Memory B cell (primary cell): ENCODE measurements at regions not wholly inside any gene's neighbourhood (a gene's known extent, or its start where the extent isn't known, plus 50 kb on each side); places are given as distances from the start of the nearest gene placed in this dataset.

Source experiments
- ATAC-seq: fragments of 150-1000 bp; cut with Tn5 transposase; 2 replicates; pipeline ENCODE4 v1.10.0; 2021; ENCODE audit warnings: low read depth, mild to moderate bottlenecking, moderate library complexity
- DNase-seq, 2 donors: peaks; one replicate each; pipeline ENCODE4 v3.0.0; 2022; ENCODE audit warnings: low spot score in 2 of 2
- H3K27ac Mint-ChIP-seq: one replicate; pipeline ENCODE4 v1.8.0; 2022; ENCODE audit warnings: mild to moderate bottlenecking, moderate library complexity, mixed read lengths
- H3K27me3 Mint-ChIP-seq: one replicate; pipeline ENCODE4 v1.8.0; 2022; ENCODE audit warnings: mixed read lengths
- H3K36me3 Mint-ChIP-seq: one replicate; pipeline ENCODE4 v1.8.0; 2022; ENCODE audit warnings: mild to moderate bottlenecking, mixed read lengths
- H3K4me1 Mint-ChIP-seq: one replicate; pipeline ENCODE4 v1.8.0; 2022; ENCODE audit warnings: mixed read lengths
- H3K4me3 Mint-ChIP-seq: one replicate; pipeline ENCODE4 v1.8.0; 2022; ENCODE audit warnings: mild to moderate bottlenecking, moderate library complexity, mixed read lengths
- H3K9me3 Mint-ChIP-seq: one replicate; pipeline ENCODE4 v1.8.0; 2022; ENCODE audit warnings: mixed read lengths

- no peaks in the 10 kb centered on the region for H3K27me3 Mint-ChIP-seq
- H3K9me3 Mint-ChIP-seq = peaks cover 1% of the 10 kb centered on the region
- H3K4me3 Mint-ChIP-seq = no peak overlapping the region
- H3K4me1 Mint-ChIP-seq = no peaks in the 10 kb centered on the region
- H3K36me3 Mint-ChIP-seq = no peaks in the 10 kb centered on the region
- no peak overlapping the region for H3K27ac Mint-ChIP-seq
- DNase-seq = no peak
- no peak for ATAC-seq
These were observed 233.2 kb upstream of the MBL2 start for GRCh38 chr10:53005612-53006345.

DNA sequence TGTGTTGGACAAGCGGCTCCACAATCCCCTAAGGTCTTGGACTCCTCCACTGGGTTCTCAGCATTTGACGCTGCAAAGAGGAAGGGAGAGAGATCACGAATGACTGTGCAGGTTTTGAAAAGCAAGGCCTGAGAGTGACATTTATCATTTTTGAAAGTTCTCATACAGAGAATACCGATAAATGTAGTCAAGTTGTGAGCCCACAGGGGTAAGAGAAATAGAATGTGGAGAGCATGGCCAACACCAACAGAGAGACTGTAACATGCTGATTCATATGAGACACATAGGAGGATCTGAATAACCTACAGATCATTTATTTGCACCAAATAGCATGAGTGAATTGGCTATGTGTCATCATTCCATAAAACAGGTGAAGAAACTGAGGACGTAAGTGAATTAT, 230.5 kb upstream of the MBL2 start:
- Mint-ChIP-seq H3K27ac (no peak overlapping the region), H3K9me3 (peaks cover 1% of the 10 kb centered on the region), H3K4me1 (no peaks in the 10 kb centered on the region), H3K27me3 (no peaks in the 10 kb centered on the region), H3K36me3 (no peaks in the 10 kb centered on the region), H3K4me3 (no peak overlapping the region)
- ATAC-seq = no peak
- DNase-seq = no peak

DNA sequence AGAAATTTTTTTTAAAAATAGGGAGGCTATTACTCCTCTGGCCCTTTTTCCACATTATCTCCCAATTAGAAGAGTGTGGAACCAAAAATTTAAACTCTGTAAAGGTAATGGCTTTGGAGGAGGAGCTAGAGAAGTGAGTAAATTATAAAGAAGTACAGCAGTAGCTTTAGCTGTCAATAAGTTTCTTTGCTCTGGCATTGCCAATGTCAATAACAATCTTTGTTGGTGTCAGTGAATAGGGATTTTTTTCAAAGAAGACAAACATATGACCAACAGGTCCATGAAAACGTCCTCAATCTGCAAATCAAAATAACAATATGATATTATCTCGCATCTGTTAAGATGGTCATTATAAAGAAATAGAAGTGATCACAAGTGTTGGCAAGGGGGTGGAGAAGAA, 227.1 kb upstream of the MBL2 start:
- Mint-ChIP-seq H3K9me3 (peaks cover 1% of the 10 kb centered on the region), H3K4me3 (no peak overlapping the region), H3K27me3 (no peaks in the 10 kb centered on the region), H3K36me3 (no peaks in the 10 kb centered on the region), H3K4me1 (no peaks in the 10 kb centered on the region), H3K27ac (no peak overlapping the region)
- DNase-seq (no peak), ATAC-seq (no peak)

DNA sequence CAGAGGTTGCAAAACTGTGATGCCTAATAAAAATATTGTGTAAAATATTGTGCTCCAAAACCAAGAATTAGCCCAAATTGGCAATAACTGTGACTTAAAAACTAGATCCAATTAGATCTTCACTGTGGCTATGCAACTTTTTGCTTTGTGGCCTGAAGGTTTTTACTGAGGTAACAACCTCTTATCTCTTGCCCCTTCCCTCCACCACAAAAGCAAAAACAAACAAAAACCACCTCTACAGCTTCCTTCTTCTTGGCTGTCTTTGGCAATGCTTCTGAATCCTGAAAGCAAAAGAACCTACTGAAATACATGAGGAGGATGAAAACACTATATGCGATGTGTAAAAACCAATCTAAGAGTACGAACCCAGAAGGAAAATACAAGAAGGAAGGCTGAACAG, 226.7 kb upstream of the MBL2 start:
- H3K36me3 Mint-ChIP-seq = no peaks in the 10 kb centered on the region
- ATAC-seq = no peak

GRCh38 chr10:52997007-52997406, 224.4 kb upstream of the MBL2 start:
- H3K27me3 Mint-ChIP-seq = no peaks in the 10 kb centered on the region
- peaks cover 3% of the 10 kb centered on the region for H3K9me3 Mint-ChIP-seq
- no peak overlapping the region for H3K27ac Mint-ChIP-seq
- no peaks in the 10 kb centered on the region for H3K36me3 Mint-ChIP-seq
- H3K4me3 Mint-ChIP-seq = no peak overlapping the region
- ATAC-seq (no peak), DNase-seq (no peak)
- H3K4me1 Mint-ChIP-seq = no peaks in the 10 kb centered on the region

More for the DNA sequence above, 226.7 kb upstream of the MBL2 start:
- Mint-ChIP-seq H3K27ac (no peak overlapping the region), H3K4me3 (no peak overlapping the region), H3K4me1 (no peaks in the 10 kb centered on the region), H3K27me3 (no peaks in the 10 kb centered on the region), H3K9me3 (peaks cover 1% of the 10 kb centered on the region)
- no peak for DNase-seq

GRCh38 chr10:52994370-52994769, 221.8 kb upstream of the MBL2 start:
- H3K4me1 Mint-ChIP-seq = no peaks in the 10 kb centered on the region
- H3K9me3 Mint-ChIP-seq = peaks cover 4% of the 10 kb centered on the region
- H3K4me3 Mint-ChIP-seq = no peak overlapping the region
- no peak for ATAC-seq
- no peaks in the 10 kb centered on the region for H3K27me3 Mint-ChIP-seq
- no peaks in the 10 kb centered on the region for H3K36me3 Mint-ChIP-seq
- DNase-seq = no peak
- H3K27ac Mint-ChIP-seq = no peak overlapping the region

- ATAC-seq (no peak), DNase-seq (no peak)
- Mint-ChIP-seq H3K4me1 (no peaks in the 10 kb centered on the region), H3K27ac (no peak overlapping the region), H3K9me3 (peaks cover 3% of the 10 kb centered on the region), H3K27me3 (no peaks in the 10 kb centered on the region), H3K4me3 (no peak overlapping the region), H3K36me3 (no peaks in the 10 kb centered on the region)
These were observed 220.5 kb upstream of the MBL2 start for GRCh38 chr10:52993109-52993508.

DNA sequence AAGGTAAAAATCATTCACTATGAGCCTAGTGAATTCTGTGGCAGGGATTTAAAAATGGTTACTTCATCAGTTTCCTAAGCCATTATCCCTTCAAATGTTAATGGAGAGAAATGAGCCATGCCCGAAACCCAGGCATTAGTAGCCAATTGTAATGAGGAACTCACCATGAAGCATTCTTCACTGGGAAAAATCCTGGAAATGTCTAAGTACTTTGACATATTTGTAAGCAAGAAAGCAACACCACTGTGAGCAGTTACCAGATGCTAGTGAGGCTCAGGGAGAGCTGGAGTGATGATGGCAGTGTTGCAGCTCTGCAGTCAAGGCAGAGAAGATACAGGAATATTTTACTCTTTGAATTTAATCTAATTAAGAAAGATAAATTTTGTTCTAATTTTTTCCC, 220.0 kb upstream of the MBL2 start:
- ATAC-seq = no peak
- H3K27ac Mint-ChIP-seq = no peak overlapping the region
- no peaks in the 10 kb centered on the region for H3K4me1 Mint-ChIP-seq
- H3K36me3 Mint-ChIP-seq = no peaks in the 10 kb centered on the region
- H3K9me3 Mint-ChIP-seq = peaks cover 3% of the 10 kb centered on the region
- H3K4me3 Mint-ChIP-seq = no peak overlapping the region
- DNase-seq = no peak
- H3K27me3 Mint-ChIP-seq = no peaks in the 10 kb centered on the region

- no peak overlapping the region for H3K27ac Mint-ChIP-seq
- DNase-seq = no peak
- H3K9me3 Mint-ChIP-seq = peaks cover 3% of the 10 kb centered on the region
- no peaks in the 10 kb centered on the region for H3K4me1 Mint-ChIP-seq
- no peak for ATAC-seq
- peaks cover 2% of the 10 kb centered on the region for H3K27me3 Mint-ChIP-seq
- no peaks in the 10 kb centered on the region for H3K36me3 Mint-ChIP-seq
- H3K4me3 Mint-ChIP-seq = no peak overlapping the region
These were observed 216.3 kb upstream of the MBL2 start for GRCh38 chr10:52988923-52989322.

DNA sequence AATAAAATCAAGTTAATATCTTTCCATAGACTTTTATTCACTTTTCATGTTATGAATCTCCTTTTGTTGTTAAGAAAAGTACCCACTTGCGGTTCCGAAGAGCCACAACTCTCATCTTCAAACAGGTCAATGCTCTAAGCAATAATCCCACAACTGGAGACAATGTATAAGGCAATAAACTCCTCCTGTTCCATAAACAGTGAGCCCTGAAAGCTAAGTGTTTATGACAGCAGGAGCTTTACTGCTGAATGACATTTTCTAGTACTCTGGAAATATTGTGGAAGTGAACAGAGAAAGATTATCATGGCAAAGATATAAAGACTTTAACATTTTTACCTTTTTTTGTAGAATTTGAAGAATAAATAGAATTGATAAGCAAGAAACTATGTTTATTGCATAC, 213.5 kb upstream of the MBL2 start:
- Mint-ChIP-seq H3K36me3 (no peaks in the 10 kb centered on the region), H3K27ac (no peak overlapping the region), H3K4me3 (no peak overlapping the region), H3K4me1 (no peaks in the 10 kb centered on the region), H3K9me3 (no peaks in the 10 kb centered on the region), H3K27me3 (peaks cover 3% of the 10 kb centered on the region)
- no peak for DNase-seq
- no peak for ATAC-seq

GRCh38 chr10:52984169-52984568, 211.6 kb upstream of the MBL2 start:
- Mint-ChIP-seq H3K36me3 (no peaks in the 10 kb centered on the region), H3K27ac (no peak overlapping the region), H3K9me3 (no peaks in the 10 kb centered on the region), H3K4me3 (no peak overlapping the region), H3K4me1 (no peaks in the 10 kb centered on the region), H3K27me3 (peaks cover 3% of the 10 kb centered on the region)
- no peak for DNase-seq
- ATAC-seq = no peak

GRCh38 chr10:52979295-52979990, 206.9 kb upstream of the MBL2 start:
- no peaks in the 10 kb centered on the region for H3K9me3 Mint-ChIP-seq

DNA sequence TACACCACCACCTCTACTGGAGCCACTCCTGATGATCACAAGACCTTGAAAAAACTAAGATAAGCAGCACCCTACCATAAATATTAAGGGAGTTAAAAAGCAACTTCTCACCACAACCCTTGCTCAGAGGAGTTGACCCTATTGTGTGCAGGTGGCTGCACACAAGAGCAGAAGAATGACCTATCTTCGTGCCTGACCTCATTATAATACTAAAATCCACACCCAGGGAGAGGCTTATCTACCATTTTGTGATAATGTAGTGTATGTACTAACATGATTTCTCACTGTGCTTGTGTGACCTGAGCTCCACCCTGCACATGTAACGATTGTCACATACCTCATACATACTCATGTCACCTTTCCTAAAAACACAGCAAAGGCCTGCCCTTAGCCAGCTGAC, 205.0 kb upstream of the MBL2 start:
- no peak overlapping the region for H3K27ac Mint-ChIP-seq
- no peaks in the 10 kb centered on the region for H3K4me1 Mint-ChIP-seq

More at GRCh38 chr10:52979295-52979990, 206.9 kb upstream of the MBL2 start:
- DNase-seq (no peak), ATAC-seq (no peak)
- H3K36me3 Mint-ChIP-seq = no peaks in the 10 kb centered on the region
- H3K27me3 Mint-ChIP-seq = peaks cover 1% of the 10 kb centered on the region
- H3K27ac Mint-ChIP-seq = no peak overlapping the region
- no peak overlapping the region for H3K4me3 Mint-ChIP-seq
- no peaks in the 10 kb centered on the region for H3K4me1 Mint-ChIP-seq

GRCh38 chr10:52967806-52968795, 195.5 kb upstream of the MBL2 start:
- DNase-seq = no peak
- peaks cover 12% of the 10 kb centered on the region for H3K4me1 Mint-ChIP-seq
- ATAC-seq = no peak
- H3K4me3 Mint-ChIP-seq = no peak overlapping the region
- H3K9me3 Mint-ChIP-seq = peaks cover 1% of the 10 kb centered on the region
- no peak overlapping the region for H3K27ac Mint-ChIP-seq
- no peaks in the 10 kb centered on the region for H3K36me3 Mint-ChIP-seq
- no peaks in the 10 kb centered on the region for H3K27me3 Mint-ChIP-seq

More for the DNA sequence above, 205.0 kb upstream of the MBL2 start:
- ATAC-seq (no peak), DNase-seq (no peak)
- Mint-ChIP-seq H3K9me3 (peaks cover 3% of the 10 kb centered on the region), H3K27me3 (no peaks in the 10 kb centered on the region), H3K4me3 (no peak overlapping the region), H3K36me3 (no peaks in the 10 kb centered on the region)
